CD14-positive monocyte (primary cell): ENCODE measurements at regions not wholly inside any gene's neighbourhood (a gene's known extent, or its start where the extent isn't known, plus 50 kb on each side); places are given as distances from the start of the nearest gene placed in this dataset.
"Not testable (repeated sequence)": the region's sequence is repeated elsewhere in the genome, so short reads cannot be mapped to it uniquely, and the experiment has no call there.

Experiments
- DNase-seq, 3 donors: peaks; one replicate each; pipeline ENCODE4 v3.0.0-alpha.2; 2011 to 2022
- H2AFZ ChIP-seq: 2 replicates; pipeline ENCODE4 v1.6.0; 2012; ENCODE audit warnings: mild to moderate bottlenecking, low read depth, low read length, inconsistent platforms; ENCODE audit not compliant: insufficient read depth, poor library complexity, severe bottlenecking
- H3K27ac ChIP-seq, 2 donors: 1 replicate in 1 of 2; 2 replicates in 1 of 2; pipeline ENCODE4 v1.5.1; 2012 to 2013; ENCODE audit warnings: low read length in 2 of 2, control low read depth in 1 of 2, inconsistent platforms in 1 of 2, low read depth in 1 of 2, mild to moderate bottlenecking in 1 of 2
- H3K27me3 ChIP-seq, 2 donors: one replicate each; pipeline versions ENCODE4 v1.6.0 to v1.6.1; 2011 to 2013; ENCODE audit warnings: low read length in 2 of 2; ENCODE audit not compliant: control insufficient read depth in 2 of 2, insufficient read depth in 2 of 2
- H3K36me3 ChIP-seq, 2 donors: replicated peaks in 1 of 2; 1 replicate in 1 of 2; 2 replicates in 1 of 2; pipeline versions ENCODE4 v1.5.1 to v1.6.1; 2012 to 2013; ENCODE audit warnings: low read length in 2 of 2, control low read depth in 1 of 2, inconsistent platforms in 1 of 2, mild to moderate bottlenecking in 1 of 2; ENCODE audit not compliant: insufficient read depth in 2 of 2, control insufficient read depth in 1 of 2
- H3K4me1 ChIP-seq, 2 donors: 1 replicate in 1 of 2; 2 replicates in 1 of 2; pipeline versions ENCODE4 v1.5.1 to v1.6.1; 2012 to 2013; ENCODE audit warnings: low read length in 2 of 2, control low read depth in 1 of 2, inconsistent platforms in 1 of 2, mild to moderate bottlenecking in 1 of 2, moderate library complexity in 1 of 2; ENCODE audit not compliant: insufficient read depth in 2 of 2, control insufficient read depth in 1 of 2
- H3K4me2 ChIP-seq: replicated peaks from 2 replicates; pipeline ENCODE3; 2012; ENCODE audit warnings: low read length, moderate library complexity, mild to moderate bottlenecking; ENCODE audit not compliant: poor library complexity, severe bottlenecking; ENCODE audit errors: extremely low read depth
- H3K4me3 ChIP-seq, 3 experiments: fragments of 200-600 bp in 1 of 3; sonication (generic) in 1 of 3; replicated peaks in 1 of 3; 1 replicate in 2 of 3; 2 replicates in 1 of 3; pipeline ENCODE4 v1.5.1; 2011 to 2013; ENCODE audit warnings: low read length in 3 of 3, mild to moderate bottlenecking in 3 of 3, control low read depth in 2 of 3, low read depth in 2 of 3, inconsistent platforms in 1 of 3, moderate library complexity in 1 of 3
- H3K79me2 ChIP-seq: 2 replicates; pipeline ENCODE4 v1.6.0; 2012; ENCODE audit warnings: mild to moderate bottlenecking, control low read depth, inconsistent platforms, low read length, moderate library complexity; ENCODE audit not compliant: insufficient read depth
- H3K9ac ChIP-seq: 2 replicates; pipeline ENCODE4 v1.6.0; 2017; ENCODE audit warnings: low read length, mild to moderate bottlenecking; ENCODE audit not compliant: insufficient read depth, poor library complexity, severe bottlenecking
- H3K9me3 ChIP-seq, 2 donors: replicated peaks in 1 of 2; 1 replicate in 1 of 2; 2 replicates in 1 of 2; pipeline versions ENCODE4 v1.5.1 to v1.6.1; 2012 to 2013; ENCODE audit warnings: low read length in 2 of 2, control low read depth in 1 of 2; ENCODE audit not compliant: control insufficient read depth in 1 of 2, insufficient read depth in 1 of 2
- H4K20me1 ChIP-seq: 2 replicates; pipeline ENCODE4 v1.6.0; 2012; ENCODE audit warnings: mild to moderate bottlenecking, low read length, control low read depth, moderate library complexity; ENCODE audit not compliant: insufficient read depth
- H3K27ac Mint-ChIP-seq, 7 donors: one replicate each; pipeline ENCODE4 v1.8.0; 2020; ENCODE audit warnings: mild to moderate bottlenecking in 7 of 7, mixed read lengths in 7 of 7, moderate library complexity in 6 of 7, inconsistent platforms in 2 of 7
- H3K27me3 Mint-ChIP-seq, 3 donors: one replicate each; pipeline ENCODE4 v1.8.0; 2021 to 2022; ENCODE audit warnings: low read depth in 3 of 3, mild to moderate bottlenecking in 3 of 3, mixed read lengths in 3 of 3, moderate library complexity in 3 of 3, inconsistent platforms in 1 of 3
- H3K36me3 Mint-ChIP-seq, 2 donors: one replicate each; pipeline ENCODE4 v1.8.0; 2020; ENCODE audit warnings: mixed read lengths in 2 of 2, inconsistent platforms in 1 of 2, mild to moderate bottlenecking in 1 of 2
- H3K4me1 Mint-ChIP-seq: one replicate; pipeline ENCODE4 v1.8.0; 2020; ENCODE audit warnings: mild to moderate bottlenecking, mixed read lengths
- H3K4me3 Mint-ChIP-seq, 2 donors: one replicate each; pipeline ENCODE4 v1.8.0; 2020; ENCODE audit warnings: mild to moderate bottlenecking in 2 of 2, mixed read lengths in 2 of 2, moderate library complexity in 1 of 2
- H3K9me3 Mint-ChIP-seq, 7 donors: one replicate each; pipeline ENCODE4 v1.8.0; 2020 to 2022; ENCODE audit warnings: mixed read lengths in 7 of 7, mild to moderate bottlenecking in 6 of 7, moderate library complexity in 6 of 7, inconsistent platforms in 2 of 7
- WGBS: methylation state at CpG from one replicate; pipeline ENCODE4 v1.1.5; 2013; ENCODE audit warnings: missing lambda C conversion rate; ENCODE audit not compliant: insufficient coverage; 5-methylcytosine and 5-hydroxymethylcytosine counted together
- intact Hi-C, 2 donors: fragments of 100-400 bp; cut with micrococcal nuclease; formaldehyde crosslinking; loops; one replicate each; pipeline versions ENCODE4 v1.15.0 to v1.15.1; 2023
- TF ChIP-seq, protein P1 (sequence below): fragments of 200-600 bp; IDR thresholded peaks from one replicate; pipeline ENCODE4 v1.8.0; 2022; ENCODE audit warnings: antibody characterized with exemption, mild to moderate bottlenecking

DNA sequence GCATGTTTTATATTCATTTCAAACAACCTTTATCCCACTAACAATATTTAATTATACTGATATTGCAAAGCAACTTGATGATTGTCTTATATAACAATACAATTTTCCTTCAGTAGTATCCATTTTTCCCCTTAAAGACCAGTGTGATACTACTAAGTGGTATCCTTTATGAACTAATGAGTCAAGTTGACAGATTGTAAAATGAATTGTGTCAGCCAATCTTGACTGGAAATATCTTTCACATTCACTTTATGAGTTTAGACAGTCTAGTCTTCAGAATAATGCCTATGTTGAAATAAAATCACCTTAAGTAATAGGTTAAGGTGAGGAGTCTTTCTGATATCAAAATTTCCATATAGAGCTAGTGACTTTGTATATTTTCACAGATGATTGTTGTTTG is 950.0 kb upstream of the CELF2 start:
- Mint-ChIP-seq H3K36me3 (no peaks in the 10 kb centered on the region), H3K4me1 (no peaks in the 10 kb centered on the region), H3K9me3 (peaks cover 2 to 16% (median 5%) of the 10 kb centered on the region in 7 donors), H3K27ac (no peak overlapping the region), H3K4me3 (no peak overlapping the region), H3K27me3 (peaks cover 0 to 2% (median 0%) of the 10 kb centered on the region in 3 donors)
- Histone ChIP-seq H2AFZ (no peak overlapping the region), H3K27me3 (no peaks in the 10 kb centered on the region), H3K36me3 (no peaks in the 10 kb centered on the region), H3K79me2 (no peaks in the 10 kb centered on the region), H3K9me3 (no peaks in the 10 kb centered on the region), H3K9ac (no peak overlapping the region), H3K4me2 (no peak overlapping the region), H3K27ac (no peak overlapping the region), H3K4me1 (no peaks in the 10 kb centered on the region), H3K4me3 (no peak overlapping the region), H4K20me1 (no peaks in the 10 kb centered on the region)
- intact Hi-C loops, result no loop called here
- TF ChIP-seq, protein P1, sequence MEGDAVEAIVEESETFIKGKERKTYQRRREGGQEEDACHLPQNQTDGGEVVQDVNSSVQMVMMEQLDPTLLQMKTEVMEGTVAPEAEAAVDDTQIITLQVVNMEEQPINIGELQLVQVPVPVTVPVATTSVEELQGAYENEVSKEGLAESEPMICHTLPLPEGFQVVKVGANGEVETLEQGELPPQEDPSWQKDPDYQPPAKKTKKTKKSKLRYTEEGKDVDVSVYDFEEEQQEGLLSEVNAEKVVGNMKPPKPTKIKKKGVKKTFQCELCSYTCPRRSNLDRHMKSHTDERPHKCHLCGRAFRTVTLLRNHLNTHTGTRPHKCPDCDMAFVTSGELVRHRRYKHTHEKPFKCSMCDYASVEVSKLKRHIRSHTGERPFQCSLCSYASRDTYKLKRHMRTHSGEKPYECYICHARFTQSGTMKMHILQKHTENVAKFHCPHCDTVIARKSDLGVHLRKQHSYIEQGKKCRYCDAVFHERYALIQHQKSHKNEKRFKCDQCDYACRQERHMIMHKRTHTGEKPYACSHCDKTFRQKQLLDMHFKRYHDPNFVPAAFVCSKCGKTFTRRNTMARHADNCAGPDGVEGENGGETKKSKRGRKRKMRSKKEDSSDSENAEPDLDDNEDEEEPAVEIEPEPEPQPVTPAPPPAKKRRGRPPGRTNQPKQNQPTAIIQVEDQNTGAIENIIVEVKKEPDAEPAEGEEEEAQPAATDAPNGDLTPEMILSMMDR, result no peak
- DNase-seq, result no peak

DNA sequence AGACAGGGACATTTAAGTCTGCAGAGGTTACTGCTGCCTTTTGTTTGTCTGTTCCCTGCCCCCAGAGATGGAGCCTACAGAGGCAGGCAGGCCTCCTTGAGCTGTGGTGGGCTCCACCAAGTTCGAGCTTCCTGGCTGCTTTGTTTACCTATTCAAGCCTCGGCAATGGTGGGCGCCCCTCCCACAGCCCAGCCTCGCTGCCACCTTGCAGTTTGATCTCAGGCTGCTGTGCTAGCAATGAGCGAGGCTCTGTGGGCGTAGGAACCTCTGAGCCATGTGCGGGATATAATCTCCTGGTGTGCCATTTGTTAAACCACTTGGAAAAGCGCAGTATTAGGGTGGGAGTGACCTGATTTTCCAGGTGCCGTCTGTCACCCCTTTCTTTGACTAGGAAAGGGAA is 942.8 kb upstream of the CELF2 start:
- H3K4me1 ChIP-seq, H4K20me1 ChIP-seq, H3K27ac ChIP-seq, H3K9ac ChIP-seq, H3K27ac Mint-ChIP-seq, H3K4me1 Mint-ChIP-seq, H3K36me3 ChIP-seq, H3K36me3 Mint-ChIP-seq, H3K4me2 ChIP-seq, intact Hi-C loops, H3K27me3 Mint-ChIP-seq, H2AFZ ChIP-seq, H3K9me3 ChIP-seq, H3K27me3 ChIP-seq, H3K4me3 ChIP-seq, DNase-seq, H3K4me3 Mint-ChIP-seq, H3K79me2 ChIP-seq: not testable (repeated sequence)
- WGBS, result 93% methylated on average over 8 of the region's 9 CpGs
- peaks cover 2 to 26% (median 15%) of the 10 kb centered on the region in 7 donors for H3K9me3 Mint-ChIP-seq
